AG04450 (cell line): ENCODE measurements at regions not wholly inside any gene's neighbourhood (a gene's known extent, or its start where the extent isn't known, plus 50 kb on each side); places are given as distances from the start of the nearest gene placed in this dataset.

Source experiments
- CTCF ChIA-PET: fragments of 300-600, 350-600 bp; formaldehyde crosslinking; extraction: SDS; loops from one replicate; lab custom pipeline; 2022; ENCODE audit warnings: antibody characterized with exemption, inconsistent platforms; lab: Charles Lee
- POLR2A ChIA-PET: fragments of 350-600 bp; formaldehyde crosslinking; extraction: SDS; loops from one replicate; lab custom pipeline; 2021; ENCODE audit warnings: antibody characterized with exemption, inconsistent platforms; lab: Yijun Ruan, JAX
- DNase-seq: peaks from one replicate; pipeline ENCODE4 v3.0.0-alpha.2; 2011; ENCODE audit warnings: low read depth, low spot score
- H3K27ac ChIP-seq: one replicate; pipeline ENCODE4 v1.5.1; 2012; ENCODE audit warnings: low read depth, low read length, control low read depth
- H3K27me3 ChIP-seq: one replicate; pipeline ENCODE4 v1.6.0; 2012; ENCODE audit warnings: low read length; ENCODE audit not compliant: control insufficient read depth, insufficient read depth
- H3K4me3 ChIP-seq: 2 replicates; pipeline ENCODE4 v1.5.1; 2011; ENCODE audit warnings: mild to moderate bottlenecking, low read depth, low read length, control low read depth
- H3K9me3 ChIP-seq: 2 replicates; pipeline ENCODE4 v1.5.1; 2012; ENCODE audit warnings: low read length; ENCODE audit not compliant: control insufficient read depth, insufficient read depth
- TF ChIP-seq, protein P1 (sequence below): IDR thresholded peaks from 2 replicates; pipeline ENCODE4 v1.5.1; 2011; ENCODE audit warnings: low read depth, low read length, control low read depth, inconsistent platforms

DNA sequence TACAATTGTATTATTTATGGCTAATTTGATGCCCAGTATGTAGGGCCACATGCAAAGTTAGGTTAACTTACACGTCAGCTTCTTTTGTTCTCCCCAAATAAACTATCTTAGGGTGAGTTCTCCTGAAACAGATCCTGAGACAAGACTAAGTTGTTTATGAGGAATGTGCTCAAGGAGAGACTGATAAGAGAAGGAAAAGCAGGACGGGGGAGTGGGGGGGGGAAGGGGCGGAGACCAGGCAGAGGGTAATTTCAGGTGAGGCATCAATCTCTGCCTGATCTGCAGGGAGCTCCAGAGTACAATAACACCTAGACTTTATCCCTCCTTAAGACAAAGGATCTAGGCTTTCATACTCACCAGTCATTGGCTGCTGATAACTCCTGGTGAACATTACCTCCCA is 220.6 kb upstream of the BTBD3 start:
- Histone ChIP-seq H3K9me3 (no peaks in the 10 kb centered on the region), H3K4me3 (no peak overlapping the region), H3K27ac (no peak overlapping the region), H3K27me3 (peaks cover 2% of the 10 kb centered on the region)
- TF ChIP-seq, protein P1, sequence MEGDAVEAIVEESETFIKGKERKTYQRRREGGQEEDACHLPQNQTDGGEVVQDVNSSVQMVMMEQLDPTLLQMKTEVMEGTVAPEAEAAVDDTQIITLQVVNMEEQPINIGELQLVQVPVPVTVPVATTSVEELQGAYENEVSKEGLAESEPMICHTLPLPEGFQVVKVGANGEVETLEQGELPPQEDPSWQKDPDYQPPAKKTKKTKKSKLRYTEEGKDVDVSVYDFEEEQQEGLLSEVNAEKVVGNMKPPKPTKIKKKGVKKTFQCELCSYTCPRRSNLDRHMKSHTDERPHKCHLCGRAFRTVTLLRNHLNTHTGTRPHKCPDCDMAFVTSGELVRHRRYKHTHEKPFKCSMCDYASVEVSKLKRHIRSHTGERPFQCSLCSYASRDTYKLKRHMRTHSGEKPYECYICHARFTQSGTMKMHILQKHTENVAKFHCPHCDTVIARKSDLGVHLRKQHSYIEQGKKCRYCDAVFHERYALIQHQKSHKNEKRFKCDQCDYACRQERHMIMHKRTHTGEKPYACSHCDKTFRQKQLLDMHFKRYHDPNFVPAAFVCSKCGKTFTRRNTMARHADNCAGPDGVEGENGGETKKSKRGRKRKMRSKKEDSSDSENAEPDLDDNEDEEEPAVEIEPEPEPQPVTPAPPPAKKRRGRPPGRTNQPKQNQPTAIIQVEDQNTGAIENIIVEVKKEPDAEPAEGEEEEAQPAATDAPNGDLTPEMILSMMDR = no peak
- DNase-seq = no peak
- ChIA-PET CTCF (no interaction called here), POLR2A (no interaction called here)

DNA sequence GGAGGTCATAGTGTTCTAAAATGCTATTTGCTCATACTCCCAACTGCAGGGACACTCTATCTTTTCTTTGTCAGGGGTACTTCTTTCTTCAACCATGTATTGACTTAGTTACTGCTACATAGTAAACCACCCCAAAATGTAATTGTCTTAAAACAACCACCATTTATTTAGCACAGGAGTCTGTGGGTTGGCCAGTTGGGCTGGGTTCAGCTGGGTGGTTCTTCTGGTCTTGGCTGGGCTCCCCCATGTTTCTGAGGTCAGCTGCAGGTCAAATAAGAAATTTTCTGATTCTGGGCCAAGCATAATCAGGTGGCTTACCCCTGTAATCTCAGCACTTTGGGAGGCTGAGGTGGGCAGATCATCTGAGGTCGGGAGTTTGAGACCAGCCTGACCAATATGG is 220.0 kb upstream of the BTBD3 start:
- H3K27ac ChIP-seq = no peak overlapping the region
- TF ChIP-seq, protein P1 = no peak
- H3K4me3 ChIP-seq = no peak overlapping the region
- CTCF ChIA-PET = no interaction called here
- POLR2A ChIA-PET = no interaction called here
- DNase-seq = no peak
- H3K27me3 ChIP-seq = peaks cover 2% of the 10 kb centered on the region
- H3K9me3 ChIP-seq = no peaks in the 10 kb centered on the region

DNA sequence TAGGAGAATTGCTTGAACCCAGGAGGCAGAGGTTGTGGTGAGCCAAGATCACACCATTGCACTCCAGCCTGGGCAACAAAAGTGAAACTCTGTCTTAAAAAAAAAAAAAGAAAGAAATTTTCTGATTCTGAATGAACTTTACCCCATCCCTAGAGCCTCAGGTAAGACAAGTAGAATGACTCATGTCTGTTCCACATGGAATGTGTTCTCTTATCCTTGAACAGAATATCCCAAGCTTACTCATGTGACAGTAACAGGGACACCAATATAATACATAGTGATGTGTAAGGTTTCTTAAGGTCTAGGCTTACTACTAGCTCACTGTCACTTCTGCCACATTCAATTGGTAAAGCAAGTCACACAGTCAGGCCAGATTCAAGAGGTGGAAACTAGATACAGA is 219.6 kb upstream of the BTBD3 start:
- H3K27ac ChIP-seq = no peak overlapping the region
- no peaks in the 10 kb centered on the region for H3K9me3 ChIP-seq
- H3K27me3 ChIP-seq = peaks cover 2% of the 10 kb centered on the region
- ChIA-PET POLR2A (no interaction called here), CTCF (interaction anchor here (1.2 kb wide), 1 partner anchor 21 kb away, joined by 4 read pairs; no protein-coding TSS in a partner anchor)
- no peak for DNase-seq
- no peak overlapping the region for H3K4me3 ChIP-seq
- TF ChIP-seq, protein P1 = no peak

GRCh38 chr20:11700831-11701230 is 216.9 kb upstream of the BTBD3 start:
- H3K4me3 ChIP-seq = no peak overlapping the region
- no peak for DNase-seq
- POLR2A ChIA-PET = no interaction called here
- no peaks in the 10 kb centered on the region for H3K27me3 ChIP-seq
- TF ChIP-seq, protein P1 = no peak
- H3K9me3 ChIP-seq = no peaks in the 10 kb centered on the region
- H3K27ac ChIP-seq = no peak overlapping the region
- CTCF ChIA-PET = no interaction called here

GRCh38 chr20:11702721-11703518 is 214.8 kb upstream of the BTBD3 start:
- ChIA-PET CTCF (no interaction called here), POLR2A (no interaction called here)
- DNase-seq = no peak

More at GRCh38 chr20:11702721-11703518, 214.8 kb upstream of the BTBD3 start:
- no peak overlapping the region for H3K4me3 ChIP-seq
- no peak overlapping the region for H3K27ac ChIP-seq
- H3K9me3 ChIP-seq = no peaks in the 10 kb centered on the region
- TF ChIP-seq, protein P1 = no peak
- no peaks in the 10 kb centered on the region for H3K27me3 ChIP-seq
